ENCODE measurements at regions not wholly inside any gene's neighbourhood (a gene's known extent, or its start where the extent isn't known, plus 50 kb on each side); places are given as distances from the start of the nearest gene placed in this dataset.

- no peaks in the 10 kb centered on the region for H3K9me3 ChIP-seq
- no peaks in the 10 kb centered on the region for H3K36me3 ChIP-seq
- H3K4me1 ChIP-seq: no peaks in the 10 kb centered on the region
- TF ChIP-seq POLR2A (IDR thresholded peaks at IDR 0.05) (no peak), CTCF (IDR thresholded peaks at IDR 0.05) (no peak)
- no peaks in the 10 kb centered on the region for H3K27me3 ChIP-seq
- DNase-seq: no peak
- H3K27ac ChIP-seq: no peak overlapping the region
- H3K4me3 ChIP-seq: no peak overlapping the region
Measured at GRCh38 chr3:10583798-10584708, 78.7 kb upstream of the ATP2B2 start.

GRCh38 chr3:10585945-10586344, 80.6 kb upstream of the ATP2B2 start:
- H3K4me1 ChIP-seq: no peaks in the 10 kb centered on the region
- no peaks in the 10 kb centered on the region for H3K27me3 ChIP-seq
- no peak overlapping the region for H3K27ac ChIP-seq
- no peak overlapping the region for H3K4me3 ChIP-seq
- no peaks in the 10 kb centered on the region for H3K9me3 ChIP-seq
- TF ChIP-seq CTCF (IDR thresholded peaks at IDR 0.05) (no peak), POLR2A (IDR thresholded peaks at IDR 0.05) (no peak)
- no peak for DNase-seq
- H3K36me3 ChIP-seq: no peaks in the 10 kb centered on the region

GRCh38 chr3:10594915-10595314, 89.5 kb upstream of the ATP2B2 start:
- no peak overlapping the region for H3K4me3 ChIP-seq
- H3K9me3 ChIP-seq: no peaks in the 10 kb centered on the region
- no peak overlapping the region for H3K27ac ChIP-seq
- no peaks in the 10 kb centered on the region for H3K27me3 ChIP-seq
- no peaks in the 10 kb centered on the region for H3K36me3 ChIP-seq
- no peak for TF ChIP-seq CTCF (IDR thresholded peaks at IDR 0.05)
- no peak for TF ChIP-seq POLR2A (IDR thresholded peaks at IDR 0.05)
- no peaks in the 10 kb centered on the region for H3K4me1 ChIP-seq
- DNase-seq: no peak

- no peak for TF ChIP-seq CTCF (IDR thresholded peaks at IDR 0.05)
- no peak overlapping the region for H3K27ac ChIP-seq
- no peaks in the 10 kb centered on the region for H3K9me3 ChIP-seq
- H3K4me3 ChIP-seq: no peak overlapping the region
- no peaks in the 10 kb centered on the region for H3K27me3 ChIP-seq
- H3K36me3 ChIP-seq: no peaks in the 10 kb centered on the region
- no peaks in the 10 kb centered on the region for H3K4me1 ChIP-seq
- DNase-seq: no peak
Measured at GRCh38 chr3:10596746-10597448, 91.5 kb upstream of the ATP2B2 start.

- no peak for DNase-seq
- Histone ChIP-seq H3K27ac (no peak overlapping the region), H3K9me3 (no peaks in the 10 kb centered on the region), H3K27me3 (no peaks in the 10 kb centered on the region), H3K4me3 (no peak overlapping the region), H3K4me1 (no peaks in the 10 kb centered on the region), H3K36me3 (no peaks in the 10 kb centered on the region)
- TF ChIP-seq POLR2A (IDR thresholded peaks at IDR 0.05) (no peak), CTCF (IDR thresholded peaks at IDR 0.05) (no peak)
Measured at GRCh38 chr3:10597733-10598132, 92.3 kb upstream of the ATP2B2 start.

All from Peyer's patch (tissue), 4 donors.